ENCODE measurements at regions not wholly inside any gene's neighbourhood (a gene's known extent, or its start where the extent isn't known, plus 50 kb on each side); places are given as distances from the start of the nearest gene placed in this dataset.

DNA sequence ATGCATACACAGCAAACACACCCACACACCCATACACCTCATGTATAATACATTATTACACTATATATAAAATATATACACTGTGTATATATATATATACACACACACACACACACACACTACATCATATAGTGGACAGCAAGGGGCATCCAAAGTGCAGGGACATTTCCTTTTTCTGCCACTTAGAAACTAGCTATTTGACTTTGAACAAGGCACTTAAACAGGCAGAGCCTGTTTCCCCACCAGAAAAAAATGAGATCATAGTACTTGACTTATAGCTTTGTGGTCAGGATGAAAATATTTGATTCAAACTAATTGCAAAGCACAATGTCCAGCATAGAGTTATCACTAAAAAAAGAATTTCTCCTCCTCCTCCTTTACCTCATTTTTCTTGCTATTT lies 254.3 kb upstream of the NPVF start:
- RAD21 ChIA-PET (ENCODE audit: low non-redundant PET in 1 of 2, low total read pairs in 2 of 2, uncharacterized antibody in 2 of 2, unreplicated experiment in 2 of 2) = no interaction called here
- H3K4me2 ChIP-seq (ENCODE audit: low read length) = no peak overlapping the region
- H3K4me3 ChIP-seq (replicated peaks in 1 of 2; ENCODE audit: low read depth in 1 of 2, low read length in 2 of 2) = no peak overlapping the region
- peaks cover 36% of the 10 kb centered on the region for H3K27me3 ChIP-seq (ENCODE audit: insufficient read depth, low read length)
- no peaks in the 10 kb centered on the region for H3K36me3 ChIP-seq (ENCODE audit: control insufficient read depth in 1 of 2, insufficient read depth in 2 of 2, low read length in 2 of 2)
- H3K9me3 ChIP-seq (ENCODE audit: control insufficient read depth in 1 of 2, insufficient read depth in 1 of 2, low read depth in 1 of 2, low read length in 2 of 2) = no peaks in the 10 kb centered on the region
- H4K20me1 ChIP-seq (ENCODE audit: insufficient read depth) = no peaks in the 10 kb centered on the region
- POLR2A ChIA-PET = no interaction called here
- intact Hi-C loops (cut with micrococcal nuclease) = no loop called here
- TF ChIP-seq YY1 (IDR thresholded peaks at IDR 0.05; ENCODE audit: extremely low read depth, insufficient replicate concordance, low read depth, low read length) = no peak
- no peak for TF ChIP-seq SP1 (IDR thresholded peaks at IDR 0.05; ENCODE audit: low read depth)
- TF ChIP-seq SRF (IDR thresholded peaks at IDR 0.05; ENCODE audit: low read depth) = no peak
- H3K27ac ChIP-seq (ENCODE audit: low read depth, low read length) = no peak overlapping the region
- H3K79me2 ChIP-seq (ENCODE audit: insufficient read depth, low read length) = no peaks in the 10 kb centered on the region
- no peaks in the 10 kb centered on the region for H3K4me1 ChIP-seq (ENCODE audit: control insufficient read depth in 1 of 2, insufficient read depth in 2 of 2, low read length in 2 of 2)
- no peak overlapping the region for H2AFZ ChIP-seq (ENCODE audit: low read depth, low read length, poor library complexity, severe bottlenecking)
- no TSS peak for BruUV-seq (replicated peaks)
- H3K9me2 ChIP-seq (ENCODE audit: insufficient read depth) = no peaks in the 10 kb centered on the region
- CTCF ChIA-PET = no interaction called here
- H3K9ac ChIP-seq (ENCODE audit: low read length) = no peak overlapping the region
- ATAC-seq (no peak), DNase-seq (ENCODE audit: low read depth, low spot score) (no peak)

DNA sequence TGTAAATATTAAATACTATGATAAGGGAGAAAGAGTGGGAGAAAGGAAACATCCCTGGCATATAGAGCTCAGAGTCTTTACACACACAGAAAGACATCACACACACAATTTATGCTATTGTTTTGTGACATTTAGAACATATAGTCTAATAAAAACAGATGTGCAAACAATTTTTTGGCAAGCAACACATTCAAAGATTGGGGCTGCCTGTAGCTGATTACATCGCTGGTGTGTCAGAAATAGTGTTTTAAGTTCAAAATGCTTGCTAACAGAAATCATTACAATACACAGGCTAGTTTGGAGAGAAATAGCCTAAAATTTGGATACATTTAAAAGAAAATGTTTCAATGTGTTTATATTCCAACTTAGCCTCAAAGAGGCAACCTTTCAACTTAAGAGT lies 256.7 kb upstream of the NPVF start:
- Histone ChIP-seq H3K27ac (ENCODE audit: low read depth, low read length) (no peak overlapping the region), H3K4me1 (ENCODE audit: control insufficient read depth in 1 of 2, insufficient read depth in 2 of 2, low read length in 2 of 2) (no peaks in the 10 kb centered on the region), H3K4me3 (replicated peaks in 1 of 2; ENCODE audit: low read depth in 1 of 2, low read length in 2 of 2) (no peak overlapping the region), H2AFZ (ENCODE audit: low read depth, low read length, poor library complexity, severe bottlenecking) (no peak overlapping the region), H3K4me2 (ENCODE audit: low read length) (no peak overlapping the region), H4K20me1 (ENCODE audit: insufficient read depth) (no peaks in the 10 kb centered on the region), H3K36me3 (ENCODE audit: control insufficient read depth in 1 of 2, insufficient read depth in 2 of 2, low read length in 2 of 2) (no peaks in the 10 kb centered on the region), H3K9ac (ENCODE audit: low read length) (no peak overlapping the region), H3K9me2 (ENCODE audit: insufficient read depth) (no peaks in the 10 kb centered on the region), H3K79me2 (ENCODE audit: insufficient read depth, low read length) (no peaks in the 10 kb centered on the region), H3K27me3 (ENCODE audit: insufficient read depth, low read length) (peaks cover 36% of the 10 kb centered on the region), H3K9me3 (ENCODE audit: control insufficient read depth in 1 of 2, insufficient read depth in 1 of 2, low read depth in 1 of 2, low read length in 2 of 2) (no peaks in the 10 kb centered on the region)
- no peak for ATAC-seq
- no peak for DNase-seq (ENCODE audit: low read depth, low spot score)
- TF ChIP-seq ELF1 (IDR thresholded peaks at IDR 0.05; ENCODE audit: borderline replicate concordance, low read depth) (no peak), ZNF274 (IDR thresholded peaks at IDR 0.05; ENCODE audit: low read depth, low read length) (no peak), CEBPB (IDR thresholded peaks at IDR 0.05; ENCODE audit: low read depth) (no peak), JUND (IDR thresholded peaks at IDR 0.05) (no peak), EGR1 (IDR thresholded peaks at IDR 0.05; ENCODE audit: low read depth) (no peak), EZH2 (IDR thresholded peaks at IDR 0.05) (no peak), EZH2phosphoT487 (IDR thresholded peaks at IDR 0.05; ENCODE audit: borderline replicate concordance) (no peak)
- ChIA-PET CTCF (no interaction called here), POLR2A (no interaction called here), RAD21 (ENCODE audit: low non-redundant PET in 1 of 2, low total read pairs in 2 of 2, uncharacterized antibody in 2 of 2, unreplicated experiment in 2 of 2) (no interaction called here)
- intact Hi-C loops (cut with micrococcal nuclease) = no loop called here
- no TSS peak for BruUV-seq (replicated peaks)

Measured in HCT116 (cell line).